SK-N-SH (cell line): ENCODE measurements at regions not wholly inside any gene's neighbourhood (a gene's known extent, or its start where the extent isn't known, plus 50 kb on each side); places are given as distances from the start of the nearest gene placed in this dataset.
A peak's percentile ranks its signal among the peaks of the same experiment; 100 is the strongest.

Experiments
- CTCF ChIA-PET: fragments of 300-600, 350-600 bp; formaldehyde crosslinking; extraction: SDS; loops from one replicate; lab custom pipeline; 2021; lab: Yijun Ruan, JAX
- POLR2A ChIA-PET: fragments of 350-600 bp; sonication (Branson Sonifier 250); formaldehyde crosslinking; extraction: SDS; loops from one replicate; lab custom pipeline; 2020; ENCODE audit warnings: antibody characterized with exemption, inconsistent platforms; lab: Yijun Ruan, JAX
- DNase-seq: peaks from one replicate; pipeline ENCODE4 v3.0.0; 2012
- H2AFZ ChIP-seq: fragments of 200-600 bp; sonication (generic); 2 replicates; pipeline ENCODE4 v1.8.1; 2016; ENCODE audit warnings: antibody characterized with exemption, mild to moderate bottlenecking, low read depth
- H3F3A ChIP-seq: fragments of 200-600 bp; sonication (generic); replicated peaks from 2 replicates; pipeline ENCODE3; 2016; ENCODE audit warnings: antibody characterized with exemption, mild to moderate bottlenecking; ENCODE audit not compliant: insufficient read depth
- H3K27ac ChIP-seq, 2 experiments: fragments of 200-500 bp in 1 of 2; fragments of 200-600 bp in 1 of 2; sonication (Bioruptor generic) in 1 of 2; sonication (generic), shearing (Covaris generic) in 1 of 2; 2 replicates each; pipeline versions ENCODE4 v1.5.1 to v1.6.1; 2014 to 2016; ENCODE audit warnings: low read depth in 2 of 2, inconsistent platforms in 1 of 2, low read length in 1 of 2, mild to moderate bottlenecking in 1 of 2, mixed read lengths in 1 of 2
- H3K27me3 ChIP-seq: fragments of 200-600 bp; sonication (generic), shearing (Covaris generic); 2 replicates; pipeline ENCODE4 v1.6.1; 2016; ENCODE audit warnings: mixed run types; ENCODE audit not compliant: insufficient read depth
- H3K36me3 ChIP-seq, 2 experiments: fragments of 200-500 bp in 1 of 2; fragments of 200-600 bp in 1 of 2; sonication (Bioruptor generic) in 1 of 2; sonication (generic) in 1 of 2; replicated peaks in 1 of 2; 2 replicates each; pipeline versions ENCODE3 to v1.5.1; 2014 to 2016; ENCODE audit warnings: low read length in 1 of 2, mild to moderate bottlenecking in 1 of 2; ENCODE audit not compliant: insufficient read depth in 2 of 2, control insufficient read depth in 1 of 2
- H3K4me1 ChIP-seq, 2 experiments: fragments of 200-500 bp in 1 of 2; fragments of 200-600 bp in 1 of 2; sonication (Bioruptor generic) in 1 of 2; sonication (generic), shearing (Covaris generic) in 1 of 2; 2 replicates each; pipeline versions ENCODE4 v1.5.1 to v1.6.1; 2014 to 2016; ENCODE audit warnings: low read depth in 1 of 2, low read length in 1 of 2, mixed run types in 1 of 2; ENCODE audit not compliant: insufficient read depth in 2 of 2, control insufficient read depth in 1 of 2
- H3K4me2 ChIP-seq: fragments of 200-600 bp; sonication (generic), shearing (Covaris generic); 2 replicates; pipeline ENCODE4 v1.6.1; 2017; ENCODE audit warnings: mixed run types
- H3K4me3 ChIP-seq, 2 experiments: fragments of 200-500 bp in 1 of 2; fragments of 200-600 bp in 1 of 2; sonication (Bioruptor generic) in 1 of 2; sonication (generic), shearing (Covaris generic) in 1 of 2; 2 replicates each; pipeline versions ENCODE4 v1.5.1 to v1.8.1; 2014 to 2016; ENCODE audit warnings: low read depth in 2 of 2, inconsistent platforms in 1 of 2, low read length in 1 of 2, mild to moderate bottlenecking in 1 of 2, mixed read lengths in 1 of 2, moderate library complexity in 1 of 2
- H3K79me2 ChIP-seq: fragments of 200-600 bp; sonication (generic); 2 replicates; pipeline ENCODE4 v1.8.1; 2017; ENCODE audit warnings: mild to moderate bottlenecking; ENCODE audit not compliant: insufficient read depth
- H3K9ac ChIP-seq: fragments of 200-600 bp; sonication (generic); 2 replicates; pipeline ENCODE4 v1.6.1; 2017; ENCODE audit warnings: mixed run types
- H3K9me2 ChIP-seq: fragments of 200-600 bp; sonication (generic); 2 replicates; pipeline ENCODE4 v1.6.1; 2017; ENCODE audit warnings: mixed run types
- H3K9me3 ChIP-seq: fragments of 200-600 bp; sonication (generic); 2 replicates; pipeline ENCODE4 v1.6.1; 2017; ENCODE audit warnings: mixed run types, mild to moderate bottlenecking, moderate library complexity
- H4K20me1 ChIP-seq: fragments of 200-600 bp; sonication (generic); 2 replicates; pipeline ENCODE4 v1.6.1; 2017; ENCODE audit warnings: mild to moderate bottlenecking, mixed run types; ENCODE audit not compliant: insufficient read depth
- CHD2 ChIP-seq: fragments of 150-350 bp; IDR thresholded peaks from 2 replicates; pipeline ENCODE4 v1.6.1; 2018; ENCODE audit warnings: low read length; ENCODE audit not compliant: partially characterized antibody
- EZH2phosphoT487 ChIP-seq: fragments of 200-600 bp; sonication (generic); IDR thresholded peaks from 2 replicates; pipeline ENCODE4 v1.6.1; 2017; ENCODE audit warnings: low read depth, mixed run types, mild to moderate bottlenecking, antibody characterized with exemption, moderate library complexity, borderline replicate concordance
- FOSL2 ChIP-seq: IDR thresholded peaks from 2 replicates; pipeline ENCODE4 v1.4.0; 2012; ENCODE audit warnings: low read depth, mild to moderate bottlenecking, moderate library complexity, borderline replicate concordance
- FOXM1 ChIP-seq: IDR thresholded peaks from 2 replicates; pipeline ENCODE4 v1.4.0; 2012; ENCODE audit warnings: low read depth, mild to moderate bottlenecking
- MEF2A ChIP-seq: IDR thresholded peaks from 2 replicates; pipeline ENCODE4 v1.4.0; 2012; ENCODE audit warnings: low read depth, borderline replicate concordance
- NFIC ChIP-seq: IDR thresholded peaks from 2 replicates; pipeline ENCODE4 v1.4.0; 2012; ENCODE audit warnings: borderline replicate concordance
- POLR2AphosphoS5 ChIP-seq: IDR thresholded peaks from 2 replicates; pipeline ENCODE4 v1.6.1; 2012; ENCODE audit warnings: low read depth, low read length
- RAD21 ChIP-seq: IDR thresholded peaks from 2 replicates; pipeline ENCODE4 v1.6.1; 2012; ENCODE audit warnings: mild to moderate bottlenecking, low read length
- RXRA ChIP-seq: IDR thresholded peaks from 2 replicates; pipeline ENCODE4 v1.4.0; 2012; ENCODE audit warnings: low read depth, mild to moderate bottlenecking, borderline replicate concordance
- SIN3A ChIP-seq: IDR thresholded peaks from 2 replicates; pipeline ENCODE4 v1.6.1; 2012; ENCODE audit warnings: low read depth, mild to moderate bottlenecking, low read length, moderate library complexity, borderline replicate concordance
- SMC3 ChIP-seq: IDR thresholded peaks from 2 replicates; pipeline ENCODE4 v1.6.1; 2012; ENCODE audit warnings: low read depth, low read length, improper control_type of control experiment
- TCF12 ChIP-seq: IDR thresholded peaks from 2 replicates; pipeline ENCODE4 v1.4.0; 2012
- TEAD4 ChIP-seq: IDR thresholded peaks from 2 replicates; pipeline ENCODE4 v1.4.0; 2012; ENCODE audit warnings: mild to moderate bottlenecking, borderline replicate concordance; ENCODE audit not compliant: insufficient read depth
- WGBS: methylation state at CpG from one replicate; pipeline ENCODE4 v1.1.6; 2017; ENCODE audit warnings: low lambda C conversion rate; 5-methylcytosine and 5-hydroxymethylcytosine counted together
- TF ChIP-seq, protein P1 (sequence below): fragments of 150-350 bp; IDR thresholded peaks from 2 replicates; pipeline ENCODE4 v1.6.1; 2017; ENCODE audit warnings: antibody characterized with exemption, low read length, low read depth, borderline replicate concordance
- TF ChIP-seq, protein P2 (sequence below): IDR thresholded peaks from 2 replicates; pipeline ENCODE4; 2012
- TF ChIP-seq, protein P3 (sequence below): fragments of 150-350 bp; IDR thresholded peaks from 2 replicates; pipeline ENCODE4 v1.6.1; 2016; ENCODE audit warnings: mild to moderate bottlenecking, low read depth, low read length

DNA sequence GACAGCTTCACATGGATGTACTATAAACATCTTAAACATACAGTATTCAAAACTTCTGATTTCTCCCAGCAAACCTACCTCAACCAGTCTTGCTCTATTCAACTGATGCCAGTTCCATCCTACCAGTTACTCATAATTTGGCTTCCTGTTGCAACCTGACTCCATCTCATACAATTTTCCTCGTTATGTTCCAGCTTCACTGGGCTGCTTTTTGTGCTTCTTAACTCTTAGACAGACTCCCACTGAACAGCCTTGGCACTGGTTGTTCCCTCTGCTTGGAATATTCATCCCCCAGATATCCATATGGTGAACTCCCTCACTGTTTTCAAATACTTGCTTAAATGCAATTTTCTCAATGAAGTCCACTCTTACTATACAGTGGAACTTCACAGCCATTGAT is 249.2 kb downstream of the AEBP2 start:
- DNase-seq: no peak
- H3K4me1 ChIP-seq: peaks cover 0 to 20% of the 10 kb centered on the region in 2 experiments; a peak in 2 of 4 replicates
- no peaks in the 10 kb centered on the region for H3K9me3 ChIP-seq
- H3K36me3 ChIP-seq: no peaks in the 10 kb centered on the region
- H3K9ac ChIP-seq: no peak overlapping the region
- H2AFZ ChIP-seq: peak overlapping the region; percentile 44; the same call in 1 of the 2 replicates
- ChIA-PET CTCF (no interaction called here), POLR2A (no interaction called here)
- no peaks in the 10 kb centered on the region for H4K20me1 ChIP-seq
- peaks cover 13% of the 10 kb centered on the region for H3F3A ChIP-seq
- H3K27ac ChIP-seq: peak overlapping the region in 1 of 2 experiments; percentile 48; a peak in 2 of 4 replicates
- no peaks in the 10 kb centered on the region for H3K9me2 ChIP-seq
- TF ChIP-seq RXRA: no peak
- TF ChIP-seq NFIC: peak; percentile 44; the same call in 1 of the 2 replicates
- no peaks in the 10 kb centered on the region for H3K79me2 ChIP-seq
- 37% methylated on average over 1 of the region's 1 CpG for WGBS
- no peak overlapping the region for H3K4me3 ChIP-seq
- no peaks in the 10 kb centered on the region for H3K27me3 ChIP-seq
- H3K4me2 ChIP-seq: 0 out of 2 replicates have a peak overlapping the region, but pooled peaks have one; percentile 17

DNA sequence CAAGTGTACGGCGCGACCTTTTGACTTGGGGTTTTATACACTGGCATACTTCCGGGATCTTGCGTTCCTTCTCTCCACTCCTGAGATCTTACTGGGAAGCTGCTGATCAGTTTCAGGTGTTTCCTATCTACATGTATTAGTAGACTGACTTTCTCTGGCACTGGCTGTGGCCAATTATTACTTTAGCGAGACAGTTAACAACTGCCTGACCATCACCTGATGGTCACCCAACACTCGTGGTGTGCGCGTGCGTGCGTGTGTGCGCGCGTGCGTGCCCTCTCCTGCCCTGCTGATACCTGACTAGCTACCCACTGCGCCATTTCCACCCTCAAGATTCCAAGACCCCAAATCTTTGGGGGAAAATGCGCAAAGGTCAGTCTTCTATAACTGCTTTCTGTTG is 249.9 kb downstream of the AEBP2 start:
- POLR2A ChIA-PET: no interaction called here
- CTCF ChIA-PET: no interaction called here
- peaks cover 0 to 13% of the 10 kb centered on the region in 2 experiments; a peak in 2 of 4 replicates for H3K4me1 ChIP-seq
- H3K9me2 ChIP-seq: no peaks in the 10 kb centered on the region
- no peaks in the 10 kb centered on the region for H3K79me2 ChIP-seq
- H2AFZ ChIP-seq: no peak overlapping the region
- no peak overlapping the region for H3K9ac ChIP-seq
- H3K36me3 ChIP-seq: no peaks in the 10 kb centered on the region
- H3K4me3 ChIP-seq: no peak overlapping the region
- DNase-seq: no peak
- no peaks in the 10 kb centered on the region for H3K9me3 ChIP-seq
- H3K4me2 ChIP-seq: no peak overlapping the region
- no peaks in the 10 kb centered on the region for H4K20me1 ChIP-seq
- peaks cover 7% of the 10 kb centered on the region for H3F3A ChIP-seq
- 94% methylated on average over 17 of the region's 17 CpGs for WGBS
- no peaks in the 10 kb centered on the region for H3K27me3 ChIP-seq
- no peak overlapping the region for H3K27ac ChIP-seq
- no peak for TF ChIP-seq SIN3A
- no peak for TF ChIP-seq RAD21
- TF ChIP-seq, protein P1, sequence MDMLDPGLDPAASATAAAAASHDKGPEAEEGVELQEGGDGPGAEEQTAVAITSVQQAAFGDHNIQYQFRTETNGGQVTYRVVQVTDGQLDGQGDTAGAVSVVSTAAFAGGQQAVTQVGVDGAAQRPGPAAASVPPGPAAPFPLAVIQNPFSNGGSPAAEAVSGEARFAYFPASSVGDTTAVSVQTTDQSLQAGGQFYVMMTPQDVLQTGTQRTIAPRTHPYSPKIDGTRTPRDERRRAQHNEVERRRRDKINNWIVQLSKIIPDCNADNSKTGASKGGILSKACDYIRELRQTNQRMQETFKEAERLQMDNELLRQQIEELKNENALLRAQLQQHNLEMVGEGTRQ: no peak
- no peak for TF ChIP-seq POLR2AphosphoS5
- TF ChIP-seq RXRA: no peak
- no peak for TF ChIP-seq TEAD4
- TF ChIP-seq TCF12: no peak
- no peak for TF ChIP-seq CHD2
- no peak for TF ChIP-seq FOXM1
- no peak for TF ChIP-seq SMC3
- no peak for TF ChIP-seq EZH2phosphoT487
- TF ChIP-seq MEF2A: no peak
- TF ChIP-seq, protein P2, sequence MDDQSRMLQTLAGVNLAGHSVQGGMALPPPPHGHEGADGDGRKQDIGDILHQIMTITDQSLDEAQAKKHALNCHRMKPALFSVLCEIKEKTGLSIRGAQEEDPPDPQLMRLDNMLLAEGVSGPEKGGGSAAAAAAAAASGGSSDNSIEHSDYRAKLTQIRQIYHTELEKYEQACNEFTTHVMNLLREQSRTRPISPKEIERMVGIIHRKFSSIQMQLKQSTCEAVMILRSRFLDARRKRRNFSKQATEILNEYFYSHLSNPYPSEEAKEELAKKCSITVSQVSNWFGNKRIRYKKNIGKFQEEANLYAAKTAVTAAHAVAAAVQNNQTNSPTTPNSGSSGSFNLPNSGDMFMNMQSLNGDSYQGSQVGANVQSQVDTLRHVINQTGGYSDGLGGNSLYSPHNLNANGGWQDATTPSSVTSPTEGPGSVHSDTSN: no peak
- TF ChIP-seq, protein P3, sequence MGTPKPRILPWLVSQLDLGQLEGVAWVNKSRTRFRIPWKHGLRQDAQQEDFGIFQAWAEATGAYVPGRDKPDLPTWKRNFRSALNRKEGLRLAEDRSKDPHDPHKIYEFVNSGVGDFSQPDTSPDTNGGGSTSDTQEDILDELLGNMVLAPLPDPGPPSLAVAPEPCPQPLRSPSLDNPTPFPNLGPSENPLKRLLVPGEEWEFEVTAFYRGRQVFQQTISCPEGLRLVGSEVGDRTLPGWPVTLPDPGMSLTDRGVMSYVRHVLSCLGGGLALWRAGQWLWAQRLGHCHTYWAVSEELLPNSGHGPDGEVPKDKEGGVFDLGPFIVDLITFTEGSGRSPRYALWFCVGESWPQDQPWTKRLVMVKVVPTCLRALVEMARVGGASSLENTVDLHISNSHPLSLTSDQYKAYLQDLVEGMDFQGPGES: no peak
- TF ChIP-seq FOSL2: no peak
